GM21515 (cell line): ENCODE measurements at regions not wholly inside any gene's neighbourhood (a gene's known extent, or its start where the extent isn't known, plus 50 kb on each side); places are given as distances from the start of the nearest gene placed in this dataset.
A peak's percentile ranks its signal among the peaks of the same experiment; 100 is the strongest.

Source experiments
- ATAC-seq: cut with Tn5 transposase; IDR thresholded peaks from one replicate; pipeline ENCODE4 v1.9.1; 2021; ENCODE audit not compliant: unreplicated experiment

GRCh38 chr9:129476821-129477611 lies 143.9 kb downstream of the C9orf50 start:
- no peak for ATAC-seq

GRCh38 chr9:129474740-129475404 lies 146.0 kb downstream of the C9orf50 start:
- no peak for ATAC-seq

- ATAC-seq, result no peak
These were observed 147.2 kb downstream of the C9orf50 start for GRCh38 chr9:129473523-129474244.

- no peak for ATAC-seq
These were observed 148.2 kb downstream of the C9orf50 start for GRCh38 chr9:129472651-129473102.

GRCh38 chr9:129471201-129472019 lies 149.5 kb downstream of the C9orf50 start:
- no peak for ATAC-seq

GRCh38 chr9:129469988-129470316 lies 150.9 kb downstream of the C9orf50 start:
- ATAC-seq, result no peak

- no peak for ATAC-seq
These were observed 151.5 kb downstream of the C9orf50 start for GRCh38 chr9:129469188-129469987.

- ATAC-seq, result no peak
These were observed 152.9 kb downstream of the C9orf50 start for GRCh38 chr9:129467739-129468666.

GRCh38 chr9:129467004-129467588 lies 153.8 kb downstream of the C9orf50 start:
- no peak for ATAC-seq

GRCh38 chr9:129465834-129466535 lies 154.9 kb downstream of the C9orf50 start:
- ATAC-seq, result no peak

- ATAC-seq, result no peak
These were observed 155.7 kb downstream of the C9orf50 start for GRCh38 chr9:129464972-129465833.

GRCh38 chr9:129463994-129464393 lies 156.9 kb downstream of the C9orf50 start:
- ATAC-seq, result no peak

GRCh38 chr9:129463477-129463876 lies 157.4 kb downstream of the C9orf50 start:
- ATAC-seq, result no peak

- no peak for ATAC-seq
These were observed 158.5 kb downstream of the C9orf50 start for GRCh38 chr9:129462360-129462759.

- ATAC-seq, result peak; percentile 41
These were observed 160.3 kb downstream of the C9orf50 start for GRCh38 chr9:129460323-129461261.
